ENCODE measurements at regions not wholly inside any gene's neighbourhood (a gene's known extent, or its start where the extent isn't known, plus 50 kb on each side); places are given as distances from the start of the nearest gene placed in this dataset.

- TF ChIP-seq CTCF (IDR thresholded peaks at IDR 0.05) (no peak), POLR2A (IDR thresholded peaks at IDR 0.05) (no peak)
Measured at GRCh38 chrX:121244511-121244910, 197.1 kb downstream of the GLUD2 start.
